ENCODE measurements at regions not wholly inside any gene's neighbourhood (a gene's known extent, or its start where the extent isn't known, plus 50 kb on each side); places are given as distances from the start of the nearest gene placed in this dataset.

GRCh38 chr22:49513358-49513851, 314.3 kb downstream of the BRD1 start:
- Histone ChIP-seq H4K20me1 (ENCODE audit: insufficient read depth, low read length) (no peaks in the 10 kb centered on the region), H3K4me1 (ENCODE audit: control insufficient read depth, insufficient read depth, low read length) (no peaks in the 10 kb centered on the region), H3K79me1 (ENCODE audit: low read depth in 1 of 2, low read length in 2 of 2) (no peaks in the 10 kb centered on the region), H3K4me2 (ENCODE audit: low read depth, low read length) (no peak overlapping the region), H3K14ac (replicated peaks; ENCODE audit: low read depth, low read length) (no peak overlapping the region), H4K8ac (ENCODE audit: low read depth in 2 of 2, low read length in 2 of 2) (no peak overlapping the region), H3K4me3 (ENCODE audit: insufficient read depth, low read depth, low read length) (no peak overlapping the region), H2BK15ac (ENCODE audit: low read depth, low read length) (no peak overlapping the region), H2AK9ac (replicated peaks; ENCODE audit: low read depth, low read length, poor library complexity) (no peak overlapping the region), H3K4ac (ENCODE audit: low read depth, low read length) (no peak overlapping the region), H2BK120ac (ENCODE audit: low read depth, low read length) (no peak overlapping the region), H2BK5ac (ENCODE audit: low read depth, low read length, poor library complexity, severe bottlenecking) (no peak overlapping the region), H2BK20ac (ENCODE audit: low read depth, low read length) (no peak overlapping the region), H3K9me3 (ENCODE audit: control insufficient read depth, insufficient read depth, low read length) (peaks cover 41% of the 10 kb centered on the region), H3K36me3 (ENCODE audit: control insufficient read depth, insufficient read depth, low read length) (no peaks in the 10 kb centered on the region), H3K27me3 (ENCODE audit: control insufficient read depth, insufficient read depth, low read length) (no peaks in the 10 kb centered on the region), H3K23ac (ENCODE audit: low read depth, low read length) (no peak overlapping the region), H3K9me1 (ENCODE audit: insufficient read depth, low read length) (no peaks in the 10 kb centered on the region), H3K56ac (ENCODE audit: extremely low read depth, insufficient read depth, low read length) (no peak overlapping the region), H3K27ac (ENCODE audit: insufficient read depth, low read length) (no peak overlapping the region), H3K9ac (ENCODE audit: low read depth, low read length) (no peak overlapping the region), H4K91ac (ENCODE audit: insufficient read depth, low read depth, low read length) (no peak overlapping the region), H2AFZ (replicated peaks; ENCODE audit: low read length, poor library complexity) (no peak overlapping the region), H2AK5ac (ENCODE audit: low read depth, low read length) (no peak overlapping the region), H4K5ac (ENCODE audit: low read depth, low read length) (no peak overlapping the region), H3K18ac (ENCODE audit: low read depth, low read length) (no peak overlapping the region)
- TF ChIP-seq RFX5 (IDR thresholded peaks at IDR 0.05; ENCODE audit: low read depth, low read length): no peak
- no peak for TF ChIP-seq SMC3 (IDR thresholded peaks at IDR 0.05; ENCODE audit: low read depth, low read length)
- TF ChIP-seq CEBPB (IDR thresholded peaks at IDR 0.05; ENCODE audit: low read depth, low read length): no peak
- TF ChIP-seq NFE2L2 (IDR thresholded peaks at IDR 0.05; ENCODE audit: low read depth, low read length): no peak
- TF ChIP-seq RCOR1 (IDR thresholded peaks at IDR 0.05; ENCODE audit: insufficient replicate concordance, low read length): no peak
- no peak for TF ChIP-seq BHLHE40 (IDR thresholded peaks at IDR 0.05; ENCODE audit: low read depth, low read length)
- TF ChIP-seq MAZ (IDR thresholded peaks at IDR 0.05; ENCODE audit: borderline replicate concordance, low read depth, low read length): no peak
- no peak for TF ChIP-seq POLR2A (IDR thresholded peaks at IDR 0.05; ENCODE audit: low read depth, low read length)
- TF ChIP-seq RAD21 (IDR thresholded peaks at IDR 0.05; ENCODE audit: low read length): no peak
- TF ChIP-seq FOS (IDR thresholded peaks at IDR 0.05; ENCODE audit: low read depth, low read length): no peak
- no peak for TF ChIP-seq MXI1 (IDR thresholded peaks at IDR 0.05; ENCODE audit: borderline replicate concordance, low read depth, low read length)
- no peak for TF ChIP-seq USF2 (IDR thresholded peaks at IDR 0.05; ENCODE audit: low read depth, low read length)
- no peak for TF ChIP-seq CTCF (conservative IDR thresholded peaks at IDR 0.05; ENCODE audit: low read depth, low read length)
- TF ChIP-seq CHD1 (IDR thresholded peaks at IDR 0.05; ENCODE audit: low read depth, low read length): no peak
- TF ChIP-seq ELK1 (IDR thresholded peaks at IDR 0.05; ENCODE audit: borderline replicate concordance, low read depth, low read length): no peak
- TF ChIP-seq MAFK (IDR thresholded peaks at IDR 0.05; ENCODE audit: low read depth, low read length): no peak
- ATAC-seq (ENCODE audit: low read depth) (no peak), DNase-seq (no peak)
- in situ Hi-C loops (cut with MboI; ENCODE audit: low sequenced_read_pairs) (no loop called here), dilution Hi-C loops (cut with HindIII; ENCODE audit: low sequenced_read_pairs, unreplicated experiment) (no loop called here), intact Hi-C loops (cut with micrococcal nuclease) (no loop called here)
- no CpG with 5 or more reads among the region's 5 CpGs for WGBS, 2 experiments (ENCODE audit: extremely low coverage in 2 of 2, insufficient read length in 1 of 2)
- POLR2A ChIA-PET (ENCODE audit: unreplicated experiment): no interaction called here
- BruUV-seq (replicated peaks): no TSS peak
- CTCF ChIA-PET: no interaction called here

All from IMR-90 (cell line).